ENCODE measurements at regions not wholly inside any gene's neighbourhood (a gene's known extent, or its start where the extent isn't known, plus 50 kb on each side); places are given as distances from the start of the nearest gene placed in this dataset.
"Not testable (repeated sequence)": the region's sequence is repeated elsewhere in the genome, so short reads cannot be mapped to it uniquely, and the experiment has no call there.

DNA sequence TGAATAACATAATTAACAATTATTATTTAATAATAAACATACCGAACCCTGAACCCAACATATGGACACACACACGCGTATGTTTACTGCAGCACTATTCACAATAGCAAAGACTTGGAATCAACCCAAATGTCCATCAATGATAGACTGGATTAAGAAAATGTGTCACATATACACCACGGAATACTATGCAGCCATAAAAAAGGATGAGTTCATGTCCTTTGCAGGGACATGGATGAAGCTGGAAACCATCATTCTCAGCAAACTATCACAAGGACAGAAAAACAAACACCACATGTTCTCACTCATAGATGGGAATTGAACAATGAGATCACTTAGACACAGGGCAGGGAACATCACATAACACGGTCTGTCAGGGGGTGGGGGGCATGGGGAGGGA, 333.5 kb downstream of the KIF20B start:
- DNase-seq: not testable (repeated sequence)

GRCh38 chr10:90041585-90041984, 340.2 kb downstream of the KIF20B start:
- DNase-seq: no peak

DNA sequence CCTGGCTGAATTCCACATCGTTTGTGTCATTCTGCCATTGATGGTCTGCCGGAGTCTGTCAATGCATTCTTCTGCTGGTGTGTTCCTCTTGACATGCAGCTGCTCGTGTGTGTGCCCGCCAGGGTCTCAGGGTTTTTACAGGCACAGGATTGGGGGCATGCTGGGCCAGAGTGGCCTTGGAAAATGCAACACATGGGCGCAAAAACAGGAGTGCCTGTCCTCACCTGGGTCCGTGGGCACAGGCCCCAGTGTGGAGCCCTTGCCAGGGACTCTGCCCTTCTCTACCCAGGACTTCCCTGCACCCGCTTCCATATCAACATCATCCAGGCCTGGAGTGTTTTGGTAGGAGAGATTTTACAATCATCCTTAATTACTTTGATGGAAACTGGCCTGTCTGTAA, 340.7 kb downstream of the KIF20B start:
- no peak for DNase-seq

DNA sequence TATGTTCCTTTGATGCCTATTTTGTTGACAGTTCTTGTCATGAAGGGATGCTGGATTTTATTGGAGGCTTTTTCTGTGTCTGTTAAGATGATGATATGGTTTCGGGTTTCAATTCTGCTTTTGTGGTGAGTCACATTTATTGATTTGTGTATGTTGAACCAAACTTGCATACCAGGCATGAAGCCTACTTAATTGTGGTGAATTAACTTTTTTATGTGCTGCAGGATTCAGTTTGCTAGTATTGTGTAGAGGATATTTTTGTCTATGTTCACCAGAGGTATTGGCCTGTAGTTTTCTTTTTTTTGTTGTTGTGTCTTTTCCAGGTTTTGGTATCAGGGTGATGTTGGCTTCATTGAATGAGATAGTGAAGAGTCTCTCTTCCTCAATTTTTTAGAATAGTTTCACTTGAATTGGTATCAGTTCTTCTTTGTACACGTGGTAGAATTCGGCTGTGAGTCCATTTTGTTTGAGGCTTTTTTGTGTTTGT, 345.9 kb downstream of the KIF20B start:
- DNase-seq: no peak

DNA sequence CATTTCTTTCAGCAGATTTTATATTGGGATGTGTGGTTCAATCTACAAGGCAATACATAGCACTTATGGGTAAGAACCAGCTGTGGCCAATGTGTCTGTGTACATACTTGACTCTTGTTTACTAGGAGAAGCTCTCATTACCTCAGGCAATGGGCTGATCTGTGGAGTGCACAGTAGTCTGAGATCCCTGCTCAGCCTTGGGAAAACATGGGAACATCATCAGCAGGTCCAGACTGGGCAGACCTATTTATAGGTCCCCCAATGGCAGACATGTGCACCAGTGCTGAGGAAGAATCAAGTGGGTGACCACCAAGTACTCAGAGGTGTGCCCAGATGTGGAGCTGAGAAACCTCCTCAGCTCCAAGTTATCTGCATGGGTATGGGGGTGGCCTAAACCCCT, 349.7 kb downstream of the KIF20B start:
- no peak for DNase-seq

DNA sequence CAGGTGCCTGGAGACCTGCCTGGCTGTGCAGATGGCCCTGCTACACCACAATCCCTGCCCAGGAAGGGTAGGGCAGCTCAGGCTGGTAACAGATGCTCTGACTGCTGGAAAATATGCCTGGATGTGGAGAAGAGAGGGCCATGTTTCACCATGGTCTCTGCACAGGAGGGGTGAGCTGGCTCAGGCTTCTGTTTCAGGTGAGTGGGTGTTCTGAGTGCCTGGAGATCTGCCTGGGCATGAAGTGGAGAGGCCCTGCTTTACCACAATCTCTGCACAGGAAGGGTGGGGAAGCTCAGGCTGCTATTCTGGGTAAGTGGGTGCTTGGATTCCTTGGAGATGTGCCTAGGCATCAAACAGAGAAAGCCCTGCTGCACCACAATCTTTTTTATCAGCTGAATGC, 350.1 kb downstream of the KIF20B start:
- no peak for DNase-seq

- no peak for DNase-seq
These were observed 361.4 kb downstream of the KIF20B start for GRCh38 chr10:90062786-90063185.

- DNase-seq: no peak
These were observed 362.9 kb downstream of the KIF20B start for GRCh38 chr10:90064295-90064694.

- no peak for DNase-seq
These were observed 365.0 kb downstream of the KIF20B start for GRCh38 chr10:90066435-90066834.

GRCh38 chr10:90075995-90076394, 374.6 kb downstream of the KIF20B start:
- no peak for DNase-seq

DNA sequence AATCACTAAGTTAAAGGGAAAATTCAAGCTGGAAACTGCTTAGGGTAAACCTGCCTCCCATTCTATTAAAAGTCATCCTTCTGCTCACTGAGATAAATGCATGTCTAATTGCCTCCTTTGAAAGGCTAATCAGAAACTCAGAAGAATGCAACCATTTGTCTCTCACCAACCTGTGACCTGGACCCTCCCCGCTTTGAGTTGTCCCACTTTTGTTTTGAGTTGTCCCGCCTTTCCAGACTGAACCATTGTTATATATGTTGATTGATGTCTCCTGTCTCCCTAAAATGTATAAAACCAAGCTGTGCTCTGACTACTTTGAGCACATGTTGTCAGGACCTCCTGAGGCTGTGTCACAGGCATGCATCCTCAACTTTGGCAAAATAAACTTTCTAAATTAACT, 378.4 kb downstream of the KIF20B start:
- no peak for DNase-seq

- DNase-seq: not testable (repeated sequence)
These were observed 385.3 kb downstream of the KIF20B start for GRCh38 chr10:90086606-90087190.

- DNase-seq: no peak
These were observed 386.0 kb downstream of the KIF20B start for GRCh38 chr10:90087197-90088023.

DNA sequence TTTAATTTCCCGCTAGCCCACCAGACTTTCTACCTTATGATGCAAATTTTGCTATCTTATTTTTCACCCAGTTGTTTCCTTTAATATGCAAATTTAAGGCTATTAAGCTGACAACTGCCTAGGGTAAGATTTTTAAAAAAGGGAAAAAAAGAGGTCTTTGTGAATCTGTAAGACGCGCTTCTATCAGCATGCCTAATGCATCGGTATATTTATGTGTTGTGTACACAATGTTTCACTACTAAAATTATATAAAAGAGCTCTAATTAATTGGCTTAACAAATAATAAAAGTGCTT, 386.6 kb downstream of the KIF20B start:
- DNase-seq: no peak

DNA sequence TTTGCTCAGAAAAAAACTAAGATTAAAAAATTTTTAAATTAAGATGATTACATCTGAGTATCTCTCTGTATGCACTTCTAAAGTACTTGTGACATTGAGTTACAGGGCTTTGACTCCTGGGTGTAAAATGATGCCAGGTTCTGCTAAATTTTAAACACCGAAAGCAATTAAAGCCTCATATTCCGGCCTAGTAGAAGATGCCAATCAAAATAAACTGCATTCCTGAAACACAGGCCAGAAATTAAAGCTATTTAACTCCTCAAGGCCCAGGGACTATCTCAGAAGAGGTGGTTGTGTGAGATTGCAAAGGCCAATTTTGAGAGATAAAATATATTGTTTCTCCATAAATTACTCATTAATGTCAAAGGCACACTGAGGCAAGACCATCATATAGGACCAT, 388.3 kb downstream of the KIF20B start:
- DNase-seq: no peak

- DNase-seq: no peak
These were observed 394.8 kb downstream of the KIF20B start for GRCh38 chr10:90096196-90096595.

DNA sequence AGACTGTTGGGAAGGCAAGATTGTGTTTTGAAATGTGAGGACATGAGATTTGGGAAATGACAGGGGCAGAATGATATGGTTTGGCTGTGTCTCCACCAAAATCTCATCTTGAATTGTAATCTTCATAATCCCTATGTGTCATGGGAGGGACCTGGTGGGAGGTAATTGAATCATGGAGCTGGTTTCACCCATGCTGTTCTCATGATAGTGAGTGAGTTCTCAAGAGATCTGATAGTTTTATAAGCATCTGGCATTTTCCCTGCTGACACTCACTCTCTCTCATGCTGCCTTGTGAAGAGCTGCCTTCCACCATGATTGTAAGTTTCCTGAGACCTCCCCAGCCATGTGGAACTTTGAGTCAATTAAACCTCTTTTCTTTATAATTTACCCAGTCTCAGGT, 406.2 kb downstream of the KIF20B start:
- not testable (repeated sequence) for DNase-seq

DNA sequence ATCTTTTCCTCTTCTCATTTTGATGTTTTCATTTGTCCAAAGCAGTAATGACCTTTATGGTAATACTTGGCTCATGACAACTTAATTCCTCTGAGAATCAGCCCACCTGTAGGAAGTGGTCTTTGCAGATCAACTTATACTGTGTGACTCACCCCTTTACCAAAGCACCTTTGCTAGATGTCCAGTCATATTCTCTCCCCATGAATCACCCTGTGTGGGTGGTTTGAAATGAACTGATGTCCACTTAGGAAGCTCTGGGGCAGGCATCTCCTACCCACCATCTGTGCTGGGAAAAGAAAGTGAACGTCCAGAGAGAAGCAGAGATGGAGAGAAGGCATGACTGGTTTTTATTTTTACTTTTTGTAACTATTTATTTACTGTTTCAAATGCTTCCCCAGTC, 410.3 kb downstream of the KIF20B start:
- no peak for DNase-seq

GRCh38 chr10:90112681-90113080, 411.3 kb downstream of the KIF20B start:
- DNase-seq: no peak

GRCh38 chr10:90118567-90118966, 417.2 kb downstream of the KIF20B start:
- DNase-seq: not testable (repeated sequence)

GRCh38 chr10:90119631-90120280, 418.4 kb downstream of the KIF20B start:
- DNase-seq: not testable (repeated sequence)

GRCh38 chr10:90125456-90126255, 424.3 kb downstream of the KIF20B start:
- DNase-seq: no peak

DNA sequence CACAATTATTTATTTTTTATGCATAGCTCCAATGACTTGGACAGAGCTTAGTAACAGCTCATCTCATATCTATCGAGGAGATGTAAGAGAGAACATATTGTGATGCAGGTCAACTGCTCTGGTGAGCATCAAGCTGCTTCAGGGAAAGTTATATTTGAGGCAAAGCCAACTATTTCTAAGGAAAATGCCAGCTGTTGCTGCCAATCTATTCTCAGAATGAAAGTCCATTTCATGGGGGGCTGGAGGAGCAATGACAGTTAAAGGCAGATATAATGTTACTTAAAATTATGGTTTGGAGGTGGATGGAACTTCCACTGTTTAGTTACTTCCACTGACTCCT, 424.8 kb downstream of the KIF20B start:
- DNase-seq: no peak
